Karpas-422 (cell line): ENCODE measurements at regions not wholly inside any gene's neighbourhood (a gene's known extent, or its start where the extent isn't known, plus 50 kb on each side); places are given as distances from the start of the nearest gene placed in this dataset.

Experiments used
- DNase-seq: peaks from one replicate; pipeline ENCODE4 v3.0.0-alpha.2; 2015
- H2AFZ ChIP-seq: fragments of 200-600 bp; sonication (generic); 2 replicates; pipeline ENCODE4 v1.6.1; 2014; ENCODE audit warnings: antibody characterized with exemption, low read length, mixed read lengths
- H3K27ac ChIP-seq: fragments of 200-600 bp; sonication (generic); 2 replicates; pipeline ENCODE4 v1.5.1; 2014; ENCODE audit warnings: mild to moderate bottlenecking, low read length, moderate library complexity
- H3K27me3 ChIP-seq: fragments of 200-600 bp; sonication (generic); 2 replicates; pipeline ENCODE4 v1.6.1; 2014; ENCODE audit warnings: low read length, mixed read lengths
- H3K36me3 ChIP-seq: fragments of 200-600 bp; sonication (generic); 2 replicates; pipeline ENCODE4 v1.6.1; 2014; ENCODE audit warnings: low read length, mixed read lengths; ENCODE audit not compliant: insufficient read depth
- H3K4me1 ChIP-seq: fragments of 200-600 bp; sonication (generic); 2 replicates; pipeline ENCODE4 v1.6.1; 2014; ENCODE audit warnings: mild to moderate bottlenecking, low read length, mixed read lengths
- H3K4me2 ChIP-seq: fragments of 200-600 bp; sonication (generic); 2 replicates; pipeline ENCODE4 v1.6.1; 2014; ENCODE audit warnings: low read length, low read depth, mild to moderate bottlenecking; ENCODE audit not compliant: poor library complexity, severe bottlenecking
- H3K4me3 ChIP-seq: fragments of 200-600 bp; sonication (generic); 2 replicates; pipeline ENCODE4 v1.5.1; 2014; ENCODE audit warnings: mild to moderate bottlenecking, antibody characterized with exemption, low read length, mixed read lengths
- H3K79me2 ChIP-seq: fragments of 200-600 bp; sonication (generic); 2 replicates; pipeline ENCODE4 v1.6.1; 2014; ENCODE audit warnings: mild to moderate bottlenecking, low read length, mixed read lengths
- H3K9ac ChIP-seq: fragments of 200-600 bp; sonication (generic); 2 replicates; pipeline ENCODE4 v1.6.0; 2014; ENCODE audit warnings: low read length
- H3K9me2 ChIP-seq: fragments of 200-600 bp; sonication (generic), shearing (Covaris generic); replicated peaks from 2 replicates; pipeline ENCODE4 v1.6.0; 2014; ENCODE audit warnings: mild to moderate bottlenecking, low read length, moderate library complexity; ENCODE audit not compliant: insufficient read depth
- H3K9me3 ChIP-seq: fragments of 300-700, 200-600 bp; sonication (generic); 2 replicates; pipeline ENCODE4 v1.6.1; 2014; ENCODE audit warnings: low read length, mixed read lengths
- H4K20me1 ChIP-seq: fragments of 200-600 bp; sonication (generic); 2 replicates; pipeline ENCODE4 v1.6.1; 2014; ENCODE audit warnings: mild to moderate bottlenecking, antibody characterized with exemption, low read length, low read depth; ENCODE audit not compliant: insufficient read depth

DNA sequence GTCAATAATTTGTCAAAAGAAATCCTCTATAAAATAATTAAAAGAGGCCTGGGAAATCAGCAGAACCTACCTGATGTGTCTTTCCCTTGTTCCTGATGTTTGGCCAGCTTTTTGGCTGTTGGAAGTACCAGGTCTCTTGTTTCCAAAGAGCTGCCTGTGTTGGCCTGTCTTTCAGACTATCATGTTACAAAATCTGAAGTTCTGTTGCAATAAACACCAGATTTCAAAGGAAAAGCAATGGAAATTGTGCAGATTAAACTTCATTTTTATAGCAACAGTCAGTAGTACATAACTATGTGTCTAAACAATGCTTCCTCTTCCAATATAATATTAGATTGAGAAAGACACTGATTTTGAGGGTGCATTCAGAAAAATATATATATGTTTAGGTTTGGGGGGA lies 647.2 kb upstream of the CXADR start:
- Histone ChIP-seq H3K4me3 (no peak overlapping the region), H3K4me2 (no peak overlapping the region), H3K27ac (no peak overlapping the region), H3K36me3 (no peaks in the 10 kb centered on the region), H3K4me1 (no peaks in the 10 kb centered on the region), H3K9ac (no peak overlapping the region), H2AFZ (no peak overlapping the region), H3K79me2 (no peaks in the 10 kb centered on the region), H3K27me3 (no peaks in the 10 kb centered on the region), H3K9me3 (peaks cover 35% of the 10 kb centered on the region), H4K20me1 (no peaks in the 10 kb centered on the region), H3K9me2 (no peaks in the 10 kb centered on the region)
- DNase-seq = no peak

GRCh38 chr21:16866851-16867250 lies 646.0 kb upstream of the CXADR start:
- Histone ChIP-seq H4K20me1 (no peaks in the 10 kb centered on the region), H3K27me3 (no peaks in the 10 kb centered on the region), H2AFZ (no peak overlapping the region), H3K9ac (no peak overlapping the region), H3K36me3 (no peaks in the 10 kb centered on the region), H3K4me2 (no peak overlapping the region), H3K4me3 (no peak overlapping the region), H3K9me2 (no peaks in the 10 kb centered on the region), H3K27ac (no peak overlapping the region), H3K79me2 (no peaks in the 10 kb centered on the region), H3K9me3 (peaks cover 29% of the 10 kb centered on the region), H3K4me1 (no peaks in the 10 kb centered on the region)
- DNase-seq = no peak

DNA sequence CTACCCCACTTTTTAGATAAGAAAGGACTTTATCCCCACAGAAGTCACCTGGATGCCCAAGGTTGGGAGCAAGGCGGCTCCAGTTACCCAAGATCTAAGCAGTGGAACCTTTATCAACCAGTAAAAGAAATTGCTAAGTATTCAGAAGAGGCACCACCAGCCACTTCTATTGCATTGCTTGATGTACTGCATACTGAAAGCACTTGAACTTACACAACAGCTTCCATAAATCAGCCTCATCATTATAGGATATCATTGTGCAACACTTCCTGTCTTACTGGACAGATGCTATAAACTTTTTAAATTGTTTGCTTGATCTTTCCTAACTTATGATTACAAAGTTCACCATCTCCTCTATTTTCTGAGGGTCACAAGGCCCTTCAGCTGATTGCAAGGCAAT lies 642.7 kb upstream of the CXADR start:
- no peaks in the 10 kb centered on the region for H3K4me1 ChIP-seq
- H3K4me3 ChIP-seq = no peak overlapping the region
- no peak overlapping the region for H3K27ac ChIP-seq
- no peaks in the 10 kb centered on the region for H4K20me1 ChIP-seq
- DNase-seq = no peak
- H3K27me3 ChIP-seq = no peaks in the 10 kb centered on the region
- H3K9me3 ChIP-seq = peaks cover 29% of the 10 kb centered on the region
- H3K9me2 ChIP-seq = no peaks in the 10 kb centered on the region
- no peaks in the 10 kb centered on the region for H3K36me3 ChIP-seq
- no peak overlapping the region for H2AFZ ChIP-seq
- no peak overlapping the region for H3K4me2 ChIP-seq
- H3K79me2 ChIP-seq = no peaks in the 10 kb centered on the region
- no peak overlapping the region for H3K9ac ChIP-seq

DNA sequence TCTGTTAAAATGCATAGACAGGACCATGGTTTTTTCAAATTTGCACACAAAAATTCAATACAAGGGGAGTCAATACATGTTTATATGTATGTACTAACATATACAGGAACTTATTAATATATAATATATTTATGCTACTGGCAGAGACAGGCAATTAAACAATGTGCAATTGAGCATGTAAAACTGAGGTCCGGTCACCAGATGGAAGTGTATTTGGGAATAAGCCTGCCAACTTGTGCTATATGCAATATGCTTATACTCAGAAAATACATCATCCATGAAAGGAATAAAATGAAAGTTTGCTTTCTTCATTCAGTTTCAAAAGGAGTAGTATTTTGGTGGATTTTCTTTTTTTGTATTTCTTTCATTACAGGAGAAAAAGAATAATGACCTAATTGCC lies 640.2 kb upstream of the CXADR start:
- Histone ChIP-seq H3K27me3 (no peaks in the 10 kb centered on the region), H3K79me2 (no peaks in the 10 kb centered on the region), H3K4me1 (no peaks in the 10 kb centered on the region), H3K9me2 (no peaks in the 10 kb centered on the region), H3K9ac (no peak overlapping the region), H3K27ac (no peak overlapping the region), H3K9me3 (peaks cover 25% of the 10 kb centered on the region), H4K20me1 (no peaks in the 10 kb centered on the region), H2AFZ (no peak overlapping the region), H3K36me3 (no peaks in the 10 kb centered on the region), H3K4me2 (no peak overlapping the region), H3K4me3 (no peak overlapping the region)
- DNase-seq = no peak

DNA sequence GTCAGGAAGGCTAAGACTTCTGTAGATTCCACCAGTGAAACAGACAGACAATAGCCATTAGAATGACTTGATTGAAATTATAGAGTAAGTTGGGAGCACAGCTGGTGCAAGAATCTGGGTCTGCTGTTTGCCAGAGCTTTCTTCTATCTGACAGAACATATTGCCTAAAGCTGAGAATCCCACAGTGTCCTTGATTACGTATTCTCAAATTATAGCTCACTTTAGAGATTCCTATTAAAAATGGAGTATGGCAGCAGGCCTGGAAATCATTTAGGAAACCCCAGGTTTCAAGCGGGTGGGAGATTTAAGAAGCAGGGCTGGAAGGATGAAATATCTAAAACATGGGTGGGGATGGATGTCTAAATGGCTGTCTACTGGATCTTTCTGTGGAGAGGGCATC lies 639.7 kb upstream of the CXADR start:
- Histone ChIP-seq H3K9me3 (peaks cover 31% of the 10 kb centered on the region), H3K4me2 (no peak overlapping the region), H3K9me2 (no peaks in the 10 kb centered on the region), H3K27me3 (no peaks in the 10 kb centered on the region), H3K4me1 (no peaks in the 10 kb centered on the region), H3K79me2 (no peaks in the 10 kb centered on the region), H3K27ac (no peak overlapping the region), H3K9ac (no peak overlapping the region), H2AFZ (no peak overlapping the region), H3K36me3 (no peaks in the 10 kb centered on the region), H4K20me1 (no peaks in the 10 kb centered on the region), H3K4me3 (no peak overlapping the region)
- no peak for DNase-seq

- Histone ChIP-seq H3K4me1 (no peaks in the 10 kb centered on the region), H3K27ac (no peak overlapping the region), H3K4me3 (no peak overlapping the region), H3K9me2 (no peaks in the 10 kb centered on the region), H3K79me2 (no peaks in the 10 kb centered on the region), H3K9me3 (peaks cover 35% of the 10 kb centered on the region), H4K20me1 (no peaks in the 10 kb centered on the region), H3K9ac (no peak overlapping the region), H3K36me3 (no peaks in the 10 kb centered on the region), H2AFZ (no peak overlapping the region), H3K27me3 (no peaks in the 10 kb centered on the region), H3K4me2 (no peak overlapping the region)
- no peak for DNase-seq
These were observed 639.2 kb upstream of the CXADR start for GRCh38 chr21:16873596-16873995.

DNA sequence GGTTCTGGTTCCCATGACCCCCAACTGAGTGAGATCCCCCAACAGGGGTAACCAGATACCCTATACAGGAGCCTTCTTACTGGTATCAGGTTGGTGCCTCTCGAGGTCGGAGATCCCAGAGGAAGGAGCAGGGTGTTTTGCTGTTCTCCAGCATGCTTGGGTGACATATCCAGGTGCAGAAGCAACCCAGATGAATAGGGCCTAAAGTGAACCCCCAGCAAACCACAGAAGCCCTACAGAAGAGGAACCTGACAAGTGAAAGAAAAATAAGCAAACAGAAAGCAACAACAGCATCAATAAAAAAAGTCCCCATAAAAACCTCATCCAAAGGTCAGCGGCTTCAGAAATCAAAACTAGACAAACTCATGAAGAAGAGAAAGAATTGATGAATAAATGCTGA lies 633.4 kb upstream of the CXADR start:
- no peak overlapping the region for H3K27ac ChIP-seq
- H3K9me2 ChIP-seq = no peaks in the 10 kb centered on the region
- no peaks in the 10 kb centered on the region for H3K4me1 ChIP-seq
- no peak overlapping the region for H3K9ac ChIP-seq
- no peak overlapping the region for H3K4me3 ChIP-seq
- H4K20me1 ChIP-seq = no peaks in the 10 kb centered on the region
- no peak for DNase-seq
- no peaks in the 10 kb centered on the region for H3K27me3 ChIP-seq
- no peaks in the 10 kb centered on the region for H3K79me2 ChIP-seq
- no peak overlapping the region for H3K4me2 ChIP-seq
- no peak overlapping the region for H2AFZ ChIP-seq
- H3K9me3 ChIP-seq = peaks cover 27% of the 10 kb centered on the region
- H3K36me3 ChIP-seq = no peaks in the 10 kb centered on the region

DNA sequence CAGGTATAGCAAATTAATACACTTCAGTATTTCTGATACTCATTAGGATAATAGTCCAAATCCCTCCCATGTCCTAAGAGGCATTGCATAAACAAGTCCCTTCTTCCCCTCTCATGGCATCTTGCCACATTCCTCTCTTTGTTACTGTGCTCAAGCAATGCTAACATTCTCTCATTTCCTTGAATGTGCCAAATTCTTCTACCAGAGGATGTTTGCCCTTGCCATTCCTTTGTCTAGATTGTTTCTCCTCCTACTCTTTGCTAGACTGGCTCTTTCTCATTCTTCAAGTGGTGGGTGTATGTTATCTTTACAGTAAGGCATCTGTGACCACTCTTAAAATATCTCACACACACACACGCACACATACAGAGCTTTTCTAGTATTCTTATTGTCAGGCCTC lies 621.0 kb upstream of the CXADR start:
- Histone ChIP-seq H3K9ac (no peak overlapping the region), H4K20me1 (no peaks in the 10 kb centered on the region), H3K9me2 (no peaks in the 10 kb centered on the region), H3K4me1 (no peaks in the 10 kb centered on the region), H3K79me2 (no peaks in the 10 kb centered on the region), H3K27ac (no peak overlapping the region), H3K4me3 (no peak overlapping the region), H3K27me3 (no peaks in the 10 kb centered on the region), H3K36me3 (no peaks in the 10 kb centered on the region), H3K4me2 (no peak overlapping the region), H2AFZ (no peak overlapping the region), H3K9me3 (peaks cover 30% of the 10 kb centered on the region)
- no peak for DNase-seq

GRCh38 chr21:16900685-16901084 lies 612.2 kb upstream of the CXADR start:
- Histone ChIP-seq H3K27me3 (no peaks in the 10 kb centered on the region), H3K4me1 (no peaks in the 10 kb centered on the region), H3K79me2 (no peaks in the 10 kb centered on the region), H3K4me3 (no peak overlapping the region), H3K4me2 (no peak overlapping the region), H3K9me2 (no peaks in the 10 kb centered on the region), H3K36me3 (no peaks in the 10 kb centered on the region), H4K20me1 (no peaks in the 10 kb centered on the region), H3K9ac (no peak overlapping the region), H2AFZ (no peak overlapping the region), H3K27ac (no peak overlapping the region), H3K9me3 (peaks cover 26% of the 10 kb centered on the region)
- no peak for DNase-seq
